ENCODE measurements at regions not wholly inside any gene's neighbourhood (a gene's known extent, or its start where the extent isn't known, plus 50 kb on each side); places are given as distances from the start of the nearest gene placed in this dataset.

GRCh38 chr22:27475548-27475897, 326.0 kb downstream of the MN1 start:
- Histone ChIP-seq H3K27ac (ENCODE audit: low read depth, low read length, poor library complexity, severe bottlenecking) (no peak overlapping the region), H3K79me2 (ENCODE audit: insufficient read depth, low read length) (no peaks in the 10 kb centered on the region), H3K9me3 (ENCODE audit: low read length) (no peaks in the 10 kb centered on the region), H3K4me1 (ENCODE audit: insufficient read depth, low read length, severe bottlenecking) (no peaks in the 10 kb centered on the region), H3K4me3 (ENCODE audit: low read depth, low read length, poor library complexity, severe bottlenecking) (no peak overlapping the region), H3K27me3 (ENCODE audit: insufficient read depth, low read length) (no peaks in the 10 kb centered on the region), H3K9ac (ENCODE audit: low read length) (no peak overlapping the region), H3F3A (ENCODE audit: insufficient read depth, low read length) (no peaks in the 10 kb centered on the region), H3K4me2 (ENCODE audit: low read length) (no peak overlapping the region), H3K9me2 (ENCODE audit: low read depth, low read length) (no peaks in the 10 kb centered on the region), H3K36me3 (ENCODE audit: insufficient read depth, low read length) (no peaks in the 10 kb centered on the region), H2AFZ (ENCODE audit: low read length) (no peak overlapping the region), H4K20me1 (ENCODE audit: insufficient read depth, low read length) (no peaks in the 10 kb centered on the region)
- TF ChIP-seq, protein P1, sequence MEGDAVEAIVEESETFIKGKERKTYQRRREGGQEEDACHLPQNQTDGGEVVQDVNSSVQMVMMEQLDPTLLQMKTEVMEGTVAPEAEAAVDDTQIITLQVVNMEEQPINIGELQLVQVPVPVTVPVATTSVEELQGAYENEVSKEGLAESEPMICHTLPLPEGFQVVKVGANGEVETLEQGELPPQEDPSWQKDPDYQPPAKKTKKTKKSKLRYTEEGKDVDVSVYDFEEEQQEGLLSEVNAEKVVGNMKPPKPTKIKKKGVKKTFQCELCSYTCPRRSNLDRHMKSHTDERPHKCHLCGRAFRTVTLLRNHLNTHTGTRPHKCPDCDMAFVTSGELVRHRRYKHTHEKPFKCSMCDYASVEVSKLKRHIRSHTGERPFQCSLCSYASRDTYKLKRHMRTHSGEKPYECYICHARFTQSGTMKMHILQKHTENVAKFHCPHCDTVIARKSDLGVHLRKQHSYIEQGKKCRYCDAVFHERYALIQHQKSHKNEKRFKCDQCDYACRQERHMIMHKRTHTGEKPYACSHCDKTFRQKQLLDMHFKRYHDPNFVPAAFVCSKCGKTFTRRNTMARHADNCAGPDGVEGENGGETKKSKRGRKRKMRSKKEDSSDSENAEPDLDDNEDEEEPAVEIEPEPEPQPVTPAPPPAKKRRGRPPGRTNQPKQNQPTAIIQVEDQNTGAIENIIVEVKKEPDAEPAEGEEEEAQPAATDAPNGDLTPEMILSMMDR (IDR thresholded peaks at IDR 0.05; ENCODE audit: low read length) = no peak
- TF ChIP-seq EZH2 (IDR thresholded peaks at IDR 0.05; ENCODE audit: borderline replicate concordance, low read length) = no peak

GRCh38 chr22:27476318-27476717, 325.2 kb downstream of the MN1 start:
- H3K36me3 ChIP-seq (ENCODE audit: insufficient read depth, low read length) = no peaks in the 10 kb centered on the region
- H3K9ac ChIP-seq (ENCODE audit: low read length) = no peak overlapping the region
- H3K79me2 ChIP-seq (ENCODE audit: insufficient read depth, low read length) = no peaks in the 10 kb centered on the region
- no peaks in the 10 kb centered on the region for H3K4me1 ChIP-seq (ENCODE audit: insufficient read depth, low read length, severe bottlenecking)
- no peaks in the 10 kb centered on the region for H3K27me3 ChIP-seq (ENCODE audit: insufficient read depth, low read length)
- H3F3A ChIP-seq (ENCODE audit: insufficient read depth, low read length) = no peaks in the 10 kb centered on the region
- H3K9me2 ChIP-seq (ENCODE audit: low read depth, low read length) = no peaks in the 10 kb centered on the region
- no peaks in the 10 kb centered on the region for H3K9me3 ChIP-seq (ENCODE audit: low read length)
- H3K4me3 ChIP-seq (ENCODE audit: low read depth, low read length, poor library complexity, severe bottlenecking) = no peak overlapping the region
- no peak overlapping the region for H2AFZ ChIP-seq (ENCODE audit: low read length)
- TF ChIP-seq, protein P1 (IDR thresholded peaks at IDR 0.05; ENCODE audit: low read length) = no peak
- no peak for TF ChIP-seq EZH2 (IDR thresholded peaks at IDR 0.05; ENCODE audit: borderline replicate concordance, low read length)
- H3K27ac ChIP-seq (ENCODE audit: low read depth, low read length, poor library complexity, severe bottlenecking) = no peak overlapping the region
- H4K20me1 ChIP-seq (ENCODE audit: insufficient read depth, low read length) = no peaks in the 10 kb centered on the region
- H3K4me2 ChIP-seq (ENCODE audit: low read length) = no peak overlapping the region

GRCh38 chr22:27476729-27477128, 324.8 kb downstream of the MN1 start:
- no peaks in the 10 kb centered on the region for H3K9me2 ChIP-seq (ENCODE audit: low read depth, low read length)
- no peaks in the 10 kb centered on the region for H3K79me2 ChIP-seq (ENCODE audit: insufficient read depth, low read length)
- H2AFZ ChIP-seq (ENCODE audit: low read length) = no peak overlapping the region
- no peaks in the 10 kb centered on the region for H3K36me3 ChIP-seq (ENCODE audit: insufficient read depth, low read length)
- H3K4me1 ChIP-seq (ENCODE audit: insufficient read depth, low read length, severe bottlenecking) = no peaks in the 10 kb centered on the region
- no peaks in the 10 kb centered on the region for H3F3A ChIP-seq (ENCODE audit: insufficient read depth, low read length)
- H3K9me3 ChIP-seq (ENCODE audit: low read length) = no peaks in the 10 kb centered on the region
- no peak overlapping the region for H3K27ac ChIP-seq (ENCODE audit: low read depth, low read length, poor library complexity, severe bottlenecking)
- no peaks in the 10 kb centered on the region for H3K27me3 ChIP-seq (ENCODE audit: insufficient read depth, low read length)
- no peak overlapping the region for H3K4me2 ChIP-seq (ENCODE audit: low read length)
- no peaks in the 10 kb centered on the region for H4K20me1 ChIP-seq (ENCODE audit: insufficient read depth, low read length)
- no peak for TF ChIP-seq EZH2 (IDR thresholded peaks at IDR 0.05; ENCODE audit: borderline replicate concordance, low read length)
- TF ChIP-seq, protein P1 (IDR thresholded peaks at IDR 0.05; ENCODE audit: low read length) = no peak
- no peak overlapping the region for H3K4me3 ChIP-seq (ENCODE audit: low read depth, low read length, poor library complexity, severe bottlenecking)
- H3K9ac ChIP-seq (ENCODE audit: low read length) = no peak overlapping the region

All from OCI-LY1 (cell line).